Pancreas (tissue), 10 donors: ENCODE measurements at regions not wholly inside any gene's neighbourhood (a gene's known extent, or its start where the extent isn't known, plus 50 kb on each side); places are given as distances from the start of the nearest gene placed in this dataset.
"Not testable (repeated sequence)": the region's sequence is repeated elsewhere in the genome, so short reads cannot be mapped to it uniquely, and the experiment has no call there.

ENCODE experiments used
- ATAC-seq, 4 donors: fragments of 200-7000 bp; cut with Tn5 transposase; one replicate each; pipeline versions ENCODE4 v1.8.0 to v1.9.1; 2020; ENCODE audit warnings: mild to moderate bottlenecking in 4 of 4, moderate library complexity in 4 of 4
- DNase-seq, 6 donors: peaks; one replicate each; pipeline ENCODE4 v3.0.0-alpha.2; 2020
- FAIRE-seq: peaks from 2 replicates; lab custom pipeline; 2012; peaks lifted over from hg19 to GRCh38; lab: Jason Lieb, UNC
- H3K27ac ChIP-seq, 4 donors: fragments of 200-600 bp; sonication (generic); 1 replicate in 3 of 4; 2 replicates in 1 of 4; pipeline versions ENCODE4 v1.5.0 to v1.8.0; 2020
- H3K27me3 ChIP-seq, 4 donors: fragments of 200-600 bp; one replicate each; pipeline ENCODE4 v1.8.0; 2021
- H3K36me3 ChIP-seq, 3 donors: fragments of 200-600 bp; sonication (generic) in 1 of 3; one replicate each; pipeline versions ENCODE4 v1.5.0 to v1.8.0; 2020 to 2021
- H3K4me1 ChIP-seq, 3 donors: fragments of 200-600 bp; one replicate each; pipeline ENCODE4 v1.8.0; 2021
- H3K4me3 ChIP-seq, 4 donors: fragments of 200-600 bp; sonication (generic) in 2 of 4; one replicate each; pipeline versions ENCODE4 v1.5.0 to v1.8.0; 2020 to 2021
- H3K9me3 ChIP-seq, 4 donors: fragments of 200-600 bp; one replicate each; pipeline ENCODE4 v1.8.0; 2021
- CTCF ChIP-seq, 4 donors: fragments of 200-600 bp; sonication (generic) in 3 of 4; IDR thresholded peaks; one replicate each; pipeline versions ENCODE4 v1.5.0 to v1.8.0; 2021; ENCODE audit warnings: antibody characterized with exemption in 4 of 4
- WGBS, 2 donors: extraction: QIAGEN DNeasy Blood & Tissue Kit; methylation state at CpG; one replicate each; pipeline ENCODE4 v1.1.7; 2013; 5-methylcytosine and 5-hydroxymethylcytosine counted together
- intact Hi-C, 3 donors: fragments of 100-400 bp; cut with DNase I; formaldehyde crosslinking; loops; one replicate each; pipeline versions ENCODE4 v1.11.1 to v1.14.2; 2022
- donor health status: healthy with polysubstance abuse.
- donor health status: DM: no; HTN: no; CAD: no; lungs with moderate emphysema.
- donor health status: DM: no; HTN: no; CAD: no.
- donor health status: control.
- donor health status: control.
- donor health status: Bipolar disorder and iron deficiency.
- donor health status: DM: yes; HTN: yes; CAD: no.
- donor health status: DM: no; HTN: no; CAD: no.
- donor health status: DM: no; HTN: no; CAD: no.
- donor health status: DM: yes; HTN: yes; CAD: no.

GRCh38 chr4:138866314-138866713, 149.3 kb upstream of the NOCT start:
- Histone ChIP-seq H3K27ac (no peak overlapping the region), H3K27me3 (no peaks in the 10 kb centered on the region), H3K36me3 (no peaks in the 10 kb centered on the region), H3K9me3 (no peaks in the 10 kb centered on the region), H3K4me3 (no peak overlapping the region), H3K4me1 (no peaks in the 10 kb centered on the region)
- no peak for TF ChIP-seq CTCF (IDR thresholded peaks at IDR 0.05)
- FAIRE-seq (no peak), ATAC-seq (no peak), DNase-seq (no peak)
- intact Hi-C loops = no loop called here
- WGBS, 2 donors = 90 to 91% methylated on average over 2 of the region's 2 CpGs

DNA sequence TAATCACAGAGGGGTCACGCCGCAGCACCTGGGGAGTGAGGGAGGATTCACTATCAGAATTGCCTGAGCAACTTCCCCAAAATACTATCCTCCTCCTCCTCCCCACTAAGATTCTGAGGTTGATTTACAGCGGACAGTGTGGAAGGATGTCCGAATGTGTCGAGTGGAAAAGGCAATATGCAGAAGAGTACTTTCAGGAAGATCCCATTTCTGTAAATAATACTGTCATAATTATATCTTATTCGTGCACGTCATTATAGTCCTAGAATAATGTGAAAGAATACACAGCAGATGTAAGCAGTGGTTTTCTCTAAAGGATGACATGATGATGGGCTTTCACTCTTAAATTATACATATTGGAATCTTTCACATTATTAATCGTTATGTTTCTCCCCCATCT, 149.8 kb upstream of the NOCT start:
- FAIRE-seq = no peak
- H3K27ac ChIP-seq = no peak overlapping the region
- DNase-seq = no peak
- TF ChIP-seq CTCF (IDR thresholded peaks at IDR 0.05) = no peak
- H3K4me3 ChIP-seq = no peak overlapping the region
- intact Hi-C loops = no loop called here
- ATAC-seq = no peak
- H3K27me3 ChIP-seq = no peaks in the 10 kb centered on the region
- H3K9me3 ChIP-seq = no peaks in the 10 kb centered on the region
- no peaks in the 10 kb centered on the region for H3K36me3 ChIP-seq
- WGBS, 2 donors = 68 to 74% methylated on average over 8 of the region's 8 CpGs
- H3K4me1 ChIP-seq = no peaks in the 10 kb centered on the region

- Histone ChIP-seq H3K27ac (no peak overlapping the region), H3K27me3 (no peaks in the 10 kb centered on the region), H3K4me1 (no peaks in the 10 kb centered on the region), H3K9me3 (no peaks in the 10 kb centered on the region), H3K4me3 (no peak overlapping the region), H3K36me3 (no peaks in the 10 kb centered on the region)
- no peak for TF ChIP-seq CTCF (IDR thresholded peaks at IDR 0.05)
- WGBS, 2 donors = 15 to 16% methylated on average over 10 of the region's 10 CpGs
- DNase-seq (peak in 3 of 6 donors; percentile 17 to 44 (median 26)), ATAC-seq (peak in 3 of 4 donors; percentile 63 to 81 (median 80)), FAIRE-seq (no peak)
- intact Hi-C loops = no loop called here
Measured at GRCh38 chr4:138864961-138865720, 150.4 kb upstream of the NOCT start.

DNA sequence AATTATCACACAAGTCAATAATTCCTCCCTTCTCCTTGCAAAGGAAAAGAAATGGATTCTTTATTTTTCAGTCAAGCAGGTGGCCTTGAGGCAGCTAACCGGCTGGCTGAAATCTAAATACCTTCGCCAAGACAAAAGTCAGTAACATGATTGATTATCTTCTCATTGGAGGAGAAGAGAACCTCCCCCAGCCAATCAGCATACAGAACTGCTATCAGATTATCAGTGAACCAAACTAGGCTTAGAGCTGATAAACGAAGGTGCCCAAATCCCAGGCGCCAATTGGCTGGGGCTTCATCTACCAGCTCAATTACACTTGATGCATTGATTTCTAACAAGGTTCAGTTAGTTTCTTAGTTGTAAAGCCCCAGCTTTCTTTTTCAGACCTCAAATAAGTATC, 152.4 kb upstream of the NOCT start:
- no peak overlapping the region for H3K27ac ChIP-seq
- intact Hi-C loops = no loop called here
- TF ChIP-seq CTCF (IDR thresholded peaks at IDR 0.05) = no peak
- ATAC-seq = peak in 1 of 4 donors; percentile 57
- H3K4me1 ChIP-seq = no peaks in the 10 kb centered on the region
- no peak for DNase-seq
- H3K27me3 ChIP-seq = no peaks in the 10 kb centered on the region
- no peak for FAIRE-seq
- H3K4me3 ChIP-seq = no peak overlapping the region
- H3K9me3 ChIP-seq = no peaks in the 10 kb centered on the region
- WGBS, 2 donors = 21 to 22% methylated on average over 4 of the region's 4 CpGs
- H3K36me3 ChIP-seq = no peaks in the 10 kb centered on the region

GRCh38 chr4:138861135-138861534, 154.4 kb upstream of the NOCT start:
- H3K27me3 ChIP-seq = no peaks in the 10 kb centered on the region
- intact Hi-C loops = no loop called here
- no peak for FAIRE-seq
- no peak for TF ChIP-seq CTCF (IDR thresholded peaks at IDR 0.05)
- no peaks in the 10 kb centered on the region for H3K4me1 ChIP-seq
- DNase-seq = no peak
- no peak overlapping the region for H3K4me3 ChIP-seq
- no peaks in the 10 kb centered on the region for H3K9me3 ChIP-seq
- no peaks in the 10 kb centered on the region for H3K36me3 ChIP-seq
- 76 to 83% methylated on average over 5 of the region's 5 CpGs for WGBS, 2 donors
- H3K27ac ChIP-seq = no peak overlapping the region
- no peak for ATAC-seq

GRCh38 chr4:138860357-138860756, 155.2 kb upstream of the NOCT start:
- ATAC-seq, FAIRE-seq, H3K36me3 ChIP-seq, intact Hi-C loops, H3K27me3 ChIP-seq, H3K4me3 ChIP-seq, H3K4me1 ChIP-seq, H3K27ac ChIP-seq, DNase-seq, H3K9me3 ChIP-seq: not testable (repeated sequence)
- 69 to 100% methylated on average over 1 of the region's 1 CpG for WGBS, 2 donors
